ENCODE measurements at regions not wholly inside any gene's neighbourhood (a gene's known extent, or its start where the extent isn't known, plus 50 kb on each side); places are given as distances from the start of the nearest gene placed in this dataset.

- TF ChIP-seq CTCF (IDR thresholded peaks at IDR 0.05) = no peak
- TF ChIP-seq POLR2A (IDR thresholded peaks at IDR 0.05) = no peak
Measured at GRCh38 chr16:80341263-80341662, 199.5 kb upstream of the DYNLRB2 start.

Measured in Peyer's patch (tissue), 4 donors.